NT2/D1 (cell line): ENCODE measurements at regions not wholly inside any gene's neighbourhood (a gene's known extent, or its start where the extent isn't known, plus 50 kb on each side); places are given as distances from the start of the nearest gene placed in this dataset.

ENCODE experiments used
- SUZ12 ChIP-seq: IDR thresholded peaks from 2 replicates; pipeline ENCODE4 v1.6.1; 2011; ENCODE audit not compliant: insufficient read length, insufficient read depth; ENCODE audit errors: extremely low read depth
- YY1 ChIP-seq: IDR thresholded peaks from 2 replicates; pipeline ENCODE4 v1.6.1; 2011; ENCODE audit not compliant: insufficient read length, insufficient read depth
- ZNF274 ChIP-seq: IDR thresholded peaks from 2 replicates; pipeline ENCODE4 v1.6.1; 2011; ENCODE audit warnings: mild to moderate bottlenecking, low read depth, low read length

DNA sequence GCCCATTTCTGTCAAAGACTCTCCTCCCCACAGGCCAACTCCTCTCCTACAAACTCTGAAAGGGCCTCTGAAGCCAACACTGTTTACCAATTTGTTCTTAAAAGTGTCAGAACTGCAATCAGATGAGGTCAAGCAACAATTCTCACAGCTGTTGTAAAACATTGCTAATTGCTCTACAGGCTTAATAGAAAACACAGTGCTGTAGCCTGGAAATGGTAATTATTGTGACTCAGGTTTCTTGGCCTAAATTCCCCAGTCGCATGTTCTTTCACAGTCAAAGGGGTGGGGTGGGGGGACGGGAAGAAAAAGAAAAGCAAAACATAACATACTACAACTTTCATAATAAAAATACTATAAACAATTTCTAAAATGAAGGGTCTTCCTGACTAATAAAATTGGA, 343.2 kb downstream of the DMAC1 start:
- TF ChIP-seq ZNF274 (no peak), YY1 (no peak), SUZ12 (no peak)
